GM18508 (cell line): ENCODE measurements at regions not wholly inside any gene's neighbourhood (a gene's known extent, or its start where the extent isn't known, plus 50 kb on each side); places are given as distances from the start of the nearest gene placed in this dataset.
"Not testable (repeated sequence)": the region's sequence is repeated elsewhere in the genome, so short reads cannot be mapped to it uniquely, and the experiment has no call there.

Source experiments
- ATAC-seq: cut with Tn5 transposase; IDR thresholded peaks from one replicate; pipeline ENCODE4 v1.9.1; 2021; ENCODE audit warnings: moderate number of reproducible peaks; ENCODE audit not compliant: insufficient read depth, unreplicated experiment

- ATAC-seq, result no peak
Observed at GRCh38 chr1:29931477-29932175, 695.3 kb downstream of the PTPRU start.

GRCh38 chr1:29925058-29925457 is 688.7 kb downstream of the PTPRU start:
- ATAC-seq, result no peak

DNA sequence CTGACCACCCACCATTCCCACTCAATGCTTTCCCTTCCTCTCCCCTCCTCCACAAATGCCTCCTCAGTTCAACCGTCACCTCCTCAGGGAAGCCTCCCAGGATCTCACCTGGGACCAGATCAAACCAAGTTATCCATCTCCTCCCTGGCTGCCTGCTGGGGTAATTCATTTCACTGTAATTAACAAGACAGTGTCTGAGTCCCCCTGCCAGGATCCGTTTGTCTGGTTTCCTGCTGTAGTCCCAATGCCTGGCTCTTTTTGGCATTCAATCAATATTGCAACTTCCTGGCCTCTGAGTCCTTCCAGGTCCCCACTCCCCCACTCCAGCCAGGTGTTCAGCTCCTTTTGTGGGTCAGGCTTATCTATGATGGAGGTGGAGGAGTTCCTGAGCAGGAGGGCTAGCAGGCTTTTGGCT is 687.7 kb downstream of the PTPRU start:
- no peak for ATAC-seq

DNA sequence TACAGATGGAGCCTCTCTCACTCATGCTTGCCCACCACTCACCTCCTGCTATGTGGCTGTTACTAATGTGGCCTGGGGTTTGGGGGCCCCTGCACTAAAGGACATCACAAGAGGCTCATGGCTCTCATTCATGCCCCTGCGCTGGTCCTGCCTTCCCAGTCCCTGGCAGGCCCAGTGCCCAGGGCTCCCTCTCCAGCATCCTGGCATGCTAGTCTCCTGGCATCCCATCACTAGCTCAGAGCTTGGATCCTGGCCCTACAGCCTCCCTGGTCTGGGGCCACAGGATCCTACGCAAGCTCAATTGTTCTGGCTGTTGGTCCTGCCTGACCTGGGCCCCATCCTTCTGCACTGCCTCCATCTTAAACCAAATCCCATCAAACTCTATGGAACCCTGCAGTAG is 685.4 kb downstream of the PTPRU start:
- ATAC-seq, result no peak

DNA sequence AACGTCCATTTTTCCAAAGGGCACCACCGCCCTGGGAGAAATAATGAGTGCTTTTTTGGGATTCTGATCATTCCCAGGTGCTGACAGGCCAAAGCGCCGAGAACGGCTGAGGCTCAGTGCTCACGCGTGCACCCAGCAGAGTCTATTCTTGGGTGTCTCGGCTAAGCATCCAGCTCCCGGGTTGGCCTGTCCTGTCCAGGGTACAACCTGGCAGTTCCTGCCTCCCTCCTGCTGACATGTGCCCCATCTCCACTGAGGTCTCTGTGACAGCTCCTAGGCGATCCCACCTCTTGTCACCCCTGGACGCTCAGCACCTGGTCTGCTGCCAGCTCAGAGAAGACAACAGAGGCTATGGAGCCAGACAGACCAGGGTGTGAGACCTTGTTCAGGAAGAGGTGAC is 684.5 kb downstream of the PTPRU start:
- ATAC-seq, result no peak

- no peak for ATAC-seq
Observed at GRCh38 chr1:29920316-29920715, 684.0 kb downstream of the PTPRU start.

DNA sequence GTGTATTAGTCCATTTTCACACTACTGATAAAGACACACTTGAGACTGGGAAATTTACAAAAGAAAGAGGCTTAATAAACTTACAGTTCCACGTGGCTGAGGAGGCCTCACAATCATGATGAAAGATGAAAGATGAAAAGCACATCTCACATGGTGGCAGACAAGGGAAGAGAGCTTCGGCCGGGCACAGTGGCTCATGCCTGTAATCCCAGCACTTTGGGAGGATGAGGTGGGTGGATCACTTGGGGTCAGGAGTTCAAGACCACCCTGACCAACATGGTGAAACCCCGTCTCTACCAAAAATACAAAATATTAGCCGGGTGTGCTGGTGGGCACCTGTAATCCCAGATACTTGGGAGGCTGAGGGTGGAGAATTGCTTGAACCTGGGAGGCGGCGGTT is 682.7 kb downstream of the PTPRU start:
- not testable (repeated sequence) for ATAC-seq

DNA sequence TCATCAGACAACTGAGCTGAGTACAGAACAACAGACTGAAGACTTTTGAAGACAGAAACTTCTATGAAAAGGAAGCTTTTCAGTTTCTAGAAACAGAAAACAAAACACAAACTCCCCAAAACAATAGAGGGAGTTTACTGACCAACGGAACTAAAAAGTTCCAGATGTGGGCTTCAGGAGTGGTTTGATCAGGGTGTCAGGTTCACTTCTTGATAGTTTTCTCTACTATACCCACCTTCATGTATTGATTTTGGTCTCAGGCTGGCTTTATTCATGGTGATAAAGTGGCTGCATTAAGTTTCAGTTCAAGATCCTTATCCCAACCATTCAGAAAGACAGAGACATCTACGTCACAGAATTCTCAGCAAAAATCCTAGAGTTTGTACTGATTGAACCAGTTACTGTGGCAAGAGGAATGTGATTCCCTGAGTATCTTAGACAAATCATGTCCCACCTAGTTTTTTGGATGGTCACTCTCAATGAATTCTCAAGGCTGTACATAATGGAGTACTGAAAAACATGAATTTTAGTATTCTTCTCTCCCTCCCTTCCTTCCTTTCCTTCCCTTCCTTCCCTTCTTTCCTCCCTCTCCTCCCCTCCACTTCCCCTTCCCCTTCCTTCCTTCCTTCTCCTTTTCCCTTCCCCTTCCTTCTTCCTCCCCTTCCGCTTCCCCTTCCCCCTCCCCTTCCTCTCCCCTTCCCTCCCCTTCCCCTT is 680.5 kb downstream of the PTPRU start:
- no peak for ATAC-seq

DNA sequence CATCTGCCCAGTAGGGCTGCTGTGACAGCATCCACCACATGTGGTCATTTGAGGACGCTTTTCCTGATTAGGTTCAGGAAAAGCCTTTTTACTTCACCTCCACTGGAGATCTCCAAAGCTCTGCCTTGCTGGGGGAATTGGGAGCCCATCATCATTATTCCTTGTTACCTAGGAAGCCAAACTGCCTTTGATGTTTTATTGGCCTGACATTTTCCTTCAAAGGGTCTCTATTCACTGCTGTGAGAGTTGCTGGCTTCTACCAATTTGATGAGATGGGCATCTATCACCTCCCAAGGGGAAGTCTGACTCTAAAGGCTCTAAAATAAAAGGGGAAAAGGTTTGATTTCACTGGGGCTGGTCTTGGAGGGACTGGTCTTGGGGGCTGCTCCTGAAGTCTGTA is 678.6 kb downstream of the PTPRU start:
- no peak for ATAC-seq

GRCh38 chr1:29912425-29912824 is 676.1 kb downstream of the PTPRU start:
- ATAC-seq, result no peak

GRCh38 chr1:29909962-29910361 is 673.6 kb downstream of the PTPRU start:
- ATAC-seq, result no peak

GRCh38 chr1:29907596-29907995 is 671.3 kb downstream of the PTPRU start:
- ATAC-seq, result no peak

- no peak for ATAC-seq
Observed at GRCh38 chr1:29906927-29907326, 670.6 kb downstream of the PTPRU start.

DNA sequence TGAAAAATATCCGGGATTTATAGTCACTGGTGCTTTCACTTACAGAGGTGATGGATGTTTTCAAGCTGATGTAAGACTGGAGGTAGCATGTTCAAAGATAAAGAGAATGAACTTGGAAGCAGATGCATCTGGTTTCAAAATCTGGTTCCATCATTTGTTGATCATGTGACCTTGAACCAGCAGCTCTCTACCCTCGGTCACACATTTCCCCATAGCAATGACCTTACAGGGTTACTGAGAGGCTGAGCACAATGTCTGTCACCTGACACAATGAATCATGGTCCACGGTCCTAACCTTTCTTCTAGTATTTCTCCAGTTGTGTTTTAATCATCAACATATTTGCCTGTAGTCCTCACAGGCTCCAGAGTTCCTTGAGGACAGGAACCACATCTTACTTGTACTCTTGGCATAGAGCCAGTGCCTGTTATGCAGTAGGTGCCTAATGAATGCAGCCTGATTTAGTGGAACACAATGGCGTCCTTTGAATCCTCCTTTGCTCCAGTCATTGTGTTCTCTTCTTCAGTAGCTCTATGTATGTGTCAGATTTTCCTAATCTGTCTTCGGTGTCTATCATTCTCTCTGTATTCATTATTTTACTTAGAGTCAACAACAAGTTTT is 667.3 kb downstream of the PTPRU start:
- no peak for ATAC-seq

GRCh38 chr1:29901624-29902325 is 665.5 kb downstream of the PTPRU start:
- ATAC-seq, result no peak

DNA sequence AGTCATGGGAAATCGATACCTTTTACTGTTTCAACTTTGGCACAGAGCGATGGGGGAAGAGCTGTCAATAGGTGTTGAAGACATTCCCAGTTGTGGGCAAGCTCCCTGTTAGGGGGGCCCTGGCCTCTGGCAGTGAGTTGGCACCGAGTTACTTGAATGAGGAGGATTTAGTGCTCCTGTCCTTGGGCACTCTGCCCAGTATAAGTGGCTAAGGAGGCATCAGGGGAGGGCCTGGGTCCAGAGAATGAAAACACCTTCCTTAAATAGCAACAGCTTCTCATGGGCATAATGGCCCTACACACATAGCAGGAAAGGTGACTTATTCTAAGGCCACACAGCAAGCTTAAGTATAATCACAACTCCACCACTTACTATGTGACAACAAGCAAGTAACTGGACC is 664.4 kb downstream of the PTPRU start:
- no peak for ATAC-seq

DNA sequence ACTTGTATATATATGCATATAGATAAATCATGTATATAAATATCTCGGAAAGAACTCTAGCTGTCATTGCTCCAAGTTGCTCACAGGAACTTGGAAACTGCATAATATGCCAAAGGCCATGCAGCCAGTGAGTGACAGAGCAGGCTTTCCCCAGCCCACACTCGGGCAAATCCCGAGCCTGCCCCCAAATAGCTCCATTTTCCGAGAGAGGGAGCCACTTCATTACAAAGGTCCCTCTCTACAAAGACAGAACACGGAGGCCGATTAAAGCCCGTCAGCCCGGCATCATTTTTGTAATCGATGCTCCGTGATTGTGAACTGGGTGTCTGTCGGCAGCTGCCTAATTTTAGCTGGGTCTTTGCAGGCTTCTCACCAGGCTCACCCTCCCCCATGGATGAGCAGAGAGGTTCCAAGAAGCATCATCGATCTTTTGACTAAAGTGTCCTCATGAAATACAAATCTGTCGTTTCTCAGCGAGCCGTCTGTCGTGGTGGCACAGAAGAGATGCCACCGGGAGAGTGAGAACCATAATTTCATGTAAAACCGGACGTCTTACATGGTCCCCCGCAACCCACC is 663.9 kb downstream of the PTPRU start:
- ATAC-seq, result no peak

DNA sequence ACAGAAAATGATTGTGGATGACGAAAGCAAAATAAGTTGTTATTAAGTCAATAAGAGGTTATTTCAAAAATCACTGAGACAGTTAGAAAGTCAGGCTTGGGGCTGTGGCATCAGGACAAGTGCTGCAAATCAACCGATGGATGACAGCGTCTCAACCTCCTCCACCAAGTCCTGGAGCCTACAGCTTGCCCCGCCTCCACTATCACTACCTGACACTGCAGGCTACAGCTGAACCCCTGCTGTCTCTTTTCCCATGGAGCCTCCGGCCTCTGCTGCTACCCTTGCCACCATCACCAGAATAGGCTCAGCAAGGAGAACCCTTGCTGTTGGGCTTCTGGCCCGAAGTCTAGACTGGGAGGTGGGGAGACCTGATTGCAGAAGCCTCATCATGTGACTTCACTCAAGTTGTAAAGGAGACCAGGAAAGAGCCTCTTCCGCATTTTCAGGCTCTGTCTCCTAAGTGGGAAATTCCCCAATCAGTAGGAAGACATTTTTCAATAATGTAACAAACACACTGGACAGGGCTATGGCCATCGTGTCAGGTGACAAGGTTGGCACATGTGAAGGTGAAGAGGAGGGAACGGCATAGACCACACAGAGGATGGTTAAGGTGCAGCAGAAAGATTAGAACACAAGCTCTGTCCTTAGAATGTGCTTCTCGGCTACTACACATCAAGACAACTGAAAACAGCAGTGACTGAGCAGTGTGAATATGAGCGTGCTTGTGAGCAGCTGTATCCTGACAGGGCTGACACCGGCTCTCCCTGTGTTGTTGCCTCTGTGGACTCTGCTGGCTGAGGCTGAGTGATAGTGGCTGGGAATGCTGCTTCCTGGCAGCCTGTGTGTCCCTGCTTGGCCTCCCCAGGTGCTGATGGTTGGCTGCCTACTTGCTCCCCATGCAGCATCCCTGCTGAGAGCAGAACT is 660.7 kb downstream of the PTPRU start:
- ATAC-seq, result no peak

DNA sequence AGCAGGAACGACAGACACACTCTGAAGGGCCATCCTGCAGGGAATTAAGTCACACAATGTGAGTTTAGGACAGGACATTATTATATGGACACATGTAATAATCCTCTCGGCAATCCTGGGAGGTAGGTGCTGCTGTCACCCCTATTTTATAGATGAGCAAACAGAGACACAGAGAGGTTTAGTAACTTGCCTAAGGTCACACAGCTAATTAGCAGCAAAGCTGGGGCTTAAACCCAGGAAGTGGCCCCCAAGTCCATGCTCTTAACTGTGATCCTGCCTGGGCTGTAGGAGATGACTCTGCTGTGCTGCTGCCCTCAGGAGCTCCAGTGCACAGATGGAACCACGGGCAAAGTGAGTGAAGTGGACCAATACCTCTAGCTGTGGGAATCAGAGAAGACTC is 660.0 kb downstream of the PTPRU start:
- ATAC-seq, result no peak

DNA sequence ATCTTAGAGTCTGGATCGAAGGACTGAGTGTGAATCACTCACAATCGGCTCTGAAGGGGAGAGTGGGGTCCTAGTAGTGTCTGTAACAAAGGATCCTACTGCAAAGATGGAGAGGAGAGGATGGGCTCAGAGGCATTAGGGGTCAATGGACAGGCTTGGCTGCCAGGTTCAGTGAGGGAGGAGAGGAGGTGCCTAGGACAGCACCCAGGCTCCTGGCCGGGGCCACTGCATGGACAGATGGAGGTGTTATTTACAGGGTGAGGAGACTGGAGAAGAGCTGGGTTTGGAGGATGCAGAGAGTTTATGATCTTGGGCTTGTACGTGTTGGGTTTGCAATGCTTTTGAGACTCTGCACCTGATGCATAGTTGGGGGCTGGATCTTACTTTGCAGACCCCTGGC is 658.9 kb downstream of the PTPRU start:
- no peak for ATAC-seq
